ENCODE measurements at regions not wholly inside any gene's neighbourhood (a gene's known extent, or its start where the extent isn't known, plus 50 kb on each side); places are given as distances from the start of the nearest gene placed in this dataset.

DNA sequence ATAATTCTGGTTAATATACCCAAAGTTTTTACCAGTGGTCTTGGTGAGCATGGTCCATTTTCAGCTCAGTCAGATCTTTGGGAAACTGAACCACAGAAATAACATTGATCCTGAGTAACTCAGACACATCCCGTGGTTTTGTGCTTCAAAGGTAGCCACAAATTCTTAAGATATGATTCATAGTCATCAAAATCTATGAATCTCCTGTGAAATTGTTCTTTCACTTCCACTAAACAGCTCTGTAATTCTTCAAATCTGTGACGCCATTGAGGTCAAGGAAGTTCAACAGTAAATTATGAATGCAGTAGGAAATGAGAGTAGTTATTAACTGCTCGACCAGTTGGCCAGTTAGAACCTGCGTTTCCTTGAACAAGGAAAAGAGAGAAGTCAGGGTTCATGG lies 147.3 kb downstream of the IRS1 start:
- no peak for DNase-seq

DNA sequence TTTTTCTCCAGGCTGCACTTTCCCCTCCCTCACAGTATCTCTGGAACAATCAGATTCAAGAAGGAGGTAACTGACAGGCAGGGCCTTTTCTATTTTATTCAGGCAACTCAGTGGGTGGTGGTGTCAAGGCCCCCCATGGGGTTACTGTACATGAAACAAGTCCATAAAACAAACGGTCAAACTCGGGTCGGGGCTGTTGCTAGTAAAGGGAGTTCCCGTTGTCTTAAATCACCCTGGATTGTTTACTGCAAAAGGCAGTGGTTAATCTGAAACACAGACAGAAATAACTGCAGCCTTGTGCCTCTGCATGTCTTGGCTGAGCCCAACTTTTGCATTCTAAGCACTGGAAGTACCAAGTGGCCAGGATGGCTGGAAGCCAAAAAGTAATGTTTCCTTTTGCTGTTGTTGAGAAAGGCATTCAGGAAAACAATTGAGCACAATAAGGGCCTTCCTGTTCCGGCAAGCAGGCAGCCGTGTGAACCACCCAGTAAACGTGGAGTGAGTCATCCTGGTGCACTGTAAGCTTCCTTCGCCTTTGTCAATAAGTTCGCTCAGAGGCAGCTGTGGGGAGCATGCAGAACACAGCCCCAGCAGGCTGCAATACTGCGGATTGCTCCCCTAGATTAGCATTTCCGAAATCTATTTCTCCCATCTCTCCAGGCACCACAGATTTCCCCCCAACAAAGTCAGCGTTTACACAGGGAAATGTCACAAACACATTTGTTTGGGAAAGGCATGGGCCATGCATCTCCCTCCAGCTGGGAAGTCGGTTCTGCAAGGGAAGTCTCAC lies 149.6 kb downstream of the IRS1 start:
- no peak for DNase-seq

DNA sequence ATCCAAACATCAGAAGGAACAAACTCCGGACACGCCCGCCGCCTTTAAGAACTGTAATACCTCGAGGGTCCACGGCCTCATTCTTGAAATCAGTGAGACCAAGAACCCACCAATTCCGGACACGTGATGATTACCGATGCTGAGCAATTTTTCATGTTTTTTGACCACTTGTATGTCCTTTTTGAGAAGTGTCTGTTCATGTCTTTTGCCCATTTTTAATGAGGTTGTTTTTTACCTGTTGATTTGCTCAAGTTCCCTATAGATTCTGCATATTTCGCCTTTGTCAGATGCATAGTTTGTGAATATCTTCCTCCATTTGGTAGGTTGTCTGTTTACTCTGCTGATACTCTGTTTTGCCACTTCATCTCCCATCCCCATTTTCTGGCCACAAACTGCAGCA lies 150.4 kb downstream of the IRS1 start:
- no peak for DNase-seq

DNA sequence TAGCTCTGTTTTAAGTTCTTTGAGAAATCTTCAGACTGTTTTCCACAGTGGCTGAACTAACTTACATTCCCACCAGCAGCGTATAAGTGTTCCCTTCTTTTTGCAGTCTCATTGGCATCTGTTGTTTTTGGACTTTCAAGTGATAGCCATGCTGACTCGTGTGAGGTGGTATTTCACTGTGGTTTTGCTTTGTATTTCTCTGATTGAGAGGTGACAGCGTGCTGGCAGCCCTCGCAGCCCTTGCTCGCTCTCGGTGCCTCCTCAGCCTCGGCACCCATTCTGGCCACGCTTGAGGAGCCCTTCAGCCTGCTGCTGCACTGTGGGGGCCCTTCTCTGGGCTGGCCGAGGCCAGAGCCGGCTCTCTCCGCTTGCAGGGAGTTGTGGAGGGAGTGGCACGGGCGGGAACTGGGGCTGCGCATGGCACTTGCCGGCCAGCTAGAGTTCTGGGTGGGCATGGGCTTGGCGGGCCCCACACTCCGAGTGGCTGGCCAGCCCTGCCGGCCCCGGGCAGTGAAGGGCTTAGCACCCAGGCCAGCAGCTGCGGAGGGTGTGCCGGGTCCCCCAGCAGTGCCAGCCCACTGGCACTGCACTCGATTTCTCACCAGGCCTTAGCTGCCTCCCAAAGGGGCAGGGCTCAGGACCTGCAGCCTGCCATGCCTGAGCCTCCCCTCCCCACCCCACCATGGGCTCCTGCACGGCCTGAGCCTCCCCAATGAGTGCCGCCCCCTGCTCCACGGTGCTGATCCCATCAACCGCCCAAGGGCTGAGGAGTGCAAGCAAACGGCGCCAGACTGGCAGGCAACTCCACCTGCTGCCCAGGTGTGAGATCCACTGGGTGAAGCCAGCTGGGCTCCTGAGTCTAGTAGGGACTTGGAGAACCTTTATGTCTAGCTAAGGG lies 151.8 kb downstream of the IRS1 start:
- no peak for DNase-seq

DNA sequence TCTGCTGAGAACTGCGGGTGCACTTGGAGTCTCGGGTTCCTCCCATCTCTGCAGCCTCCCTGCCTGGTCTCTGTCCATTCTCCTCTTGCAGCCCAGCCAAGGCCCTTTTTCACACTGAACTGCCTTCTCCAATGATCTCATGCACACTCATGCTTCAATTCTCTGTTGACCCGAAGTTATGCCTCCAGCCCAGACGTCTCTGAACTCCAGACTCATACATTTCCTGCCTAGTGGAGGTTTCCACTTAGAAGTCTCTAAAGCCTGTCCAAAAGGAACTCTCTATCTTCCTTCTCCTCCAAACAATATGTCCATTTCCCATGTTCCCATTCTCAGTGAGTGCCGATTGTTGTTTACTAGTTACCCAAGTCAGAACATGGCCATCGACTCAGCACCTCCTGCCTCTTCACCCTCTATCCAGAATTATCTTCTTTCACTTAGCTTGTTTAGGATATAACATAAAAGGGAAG lies 155.2 kb downstream of the IRS1 start:
- no peak for DNase-seq

DNA sequence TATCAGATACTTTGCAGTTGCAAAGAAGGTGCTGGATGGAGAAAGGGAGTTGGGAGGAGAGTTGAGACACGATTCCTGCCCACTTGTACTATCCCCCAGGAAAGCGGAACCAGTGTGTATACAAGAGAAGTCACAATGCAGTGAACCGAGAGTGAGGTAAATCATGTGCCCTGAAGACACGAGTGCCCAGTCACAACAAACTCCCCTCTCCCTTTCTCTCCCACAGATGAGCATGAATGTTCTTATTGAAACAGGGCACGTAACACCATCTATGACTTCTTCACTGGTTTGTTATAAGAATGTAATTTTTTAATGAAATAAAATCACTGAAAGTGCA lies 155.7 kb downstream of the IRS1 start:
- DNase-seq: no peak

DNA sequence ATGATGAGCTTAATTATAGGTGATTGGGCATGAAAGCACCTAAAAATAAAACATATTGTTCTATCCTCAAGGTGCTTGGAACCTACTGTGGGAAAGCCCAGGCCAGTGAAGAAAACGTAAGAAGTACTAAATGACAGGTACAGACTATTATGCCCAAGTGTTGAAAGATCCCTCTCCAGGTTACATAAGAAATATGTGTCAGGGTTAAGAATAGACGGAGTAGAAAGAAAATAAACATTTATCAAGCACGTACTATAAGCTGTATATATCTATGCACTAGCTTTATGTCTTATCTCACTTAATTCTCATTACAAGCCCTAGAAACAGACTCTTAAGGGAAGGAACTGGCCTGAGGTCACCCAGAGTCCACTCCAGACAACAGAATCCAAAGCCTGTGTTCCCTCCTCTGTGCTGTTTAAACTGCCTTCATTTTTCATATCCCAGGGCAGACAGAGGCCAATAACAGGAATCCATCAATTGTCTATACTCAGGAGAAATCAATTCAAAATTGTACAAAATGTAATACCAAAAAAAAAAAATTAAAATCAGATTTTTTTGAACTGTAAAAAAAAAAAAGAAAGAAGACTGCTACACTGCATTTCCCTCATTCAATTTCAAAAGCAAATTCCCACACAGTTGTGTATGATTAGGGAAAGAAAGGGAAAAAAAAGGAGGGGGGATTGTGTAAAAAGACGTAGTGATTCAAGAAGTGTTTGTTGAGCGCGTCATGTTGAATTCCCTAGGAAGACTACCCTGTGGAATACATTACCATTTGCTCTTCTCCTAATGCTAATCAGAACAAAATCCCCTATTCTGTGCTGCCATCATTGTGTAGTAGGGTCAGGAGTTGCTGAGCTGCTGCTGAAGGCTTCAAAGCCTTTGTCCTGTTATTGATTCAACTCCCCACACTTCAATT lies 156.3 kb downstream of the IRS1 start:
- no peak for DNase-seq

DNA sequence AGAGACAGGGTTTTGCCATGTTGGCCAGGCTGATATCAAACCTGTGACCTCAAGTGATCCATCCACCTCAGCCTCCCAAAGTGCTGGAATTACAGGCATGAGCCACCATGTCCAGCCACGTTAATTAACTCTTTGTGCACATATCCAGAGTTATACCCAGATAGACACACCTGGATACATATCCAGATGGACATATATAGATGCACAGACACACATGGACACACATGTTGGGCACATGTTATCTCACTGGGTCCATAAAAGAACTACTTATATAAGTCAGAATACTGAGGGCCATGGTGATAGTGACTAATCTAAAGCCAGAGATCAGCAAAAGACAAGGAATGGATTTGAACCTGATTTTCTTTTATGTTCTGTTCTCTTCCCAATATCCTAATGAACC lies 158.6 kb downstream of the IRS1 start:
- no peak for DNase-seq

DNA sequence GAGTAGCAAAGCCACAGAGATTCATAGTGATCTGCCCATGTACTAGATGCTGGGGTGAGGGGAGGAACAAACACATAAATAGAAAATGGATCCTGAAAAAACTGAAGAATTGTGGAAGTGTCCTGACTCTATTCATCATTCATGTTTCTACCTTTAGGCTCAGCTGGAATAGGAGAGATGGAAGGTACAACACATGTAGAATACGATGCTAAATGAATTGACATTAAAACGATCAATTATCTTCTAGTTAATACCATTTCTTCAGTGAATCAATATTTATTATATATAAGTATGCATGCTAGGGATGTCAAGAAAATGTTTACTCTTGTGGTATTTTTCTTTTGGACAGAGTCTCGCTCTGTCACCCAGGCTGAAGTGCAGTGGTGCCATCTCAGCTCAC lies 159.1 kb downstream of the IRS1 start:
- DNase-seq: no peak

DNA sequence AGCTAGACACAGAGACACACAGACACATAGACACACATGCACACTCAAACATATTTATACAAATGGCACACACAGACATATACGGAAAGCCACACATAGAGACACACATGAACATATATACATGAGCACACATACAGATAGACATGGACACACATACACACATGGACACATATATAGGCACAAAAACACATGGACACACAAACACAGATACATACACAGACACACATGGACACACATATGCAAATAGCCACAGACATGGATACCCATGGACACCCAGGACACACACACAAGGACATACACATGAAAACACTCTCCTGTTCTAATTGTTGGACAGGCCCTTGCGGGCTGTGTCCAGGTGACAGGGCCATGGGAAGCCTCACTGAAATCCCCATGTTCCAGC lies 160.1 kb downstream of the IRS1 start:
- no peak for DNase-seq

DNA sequence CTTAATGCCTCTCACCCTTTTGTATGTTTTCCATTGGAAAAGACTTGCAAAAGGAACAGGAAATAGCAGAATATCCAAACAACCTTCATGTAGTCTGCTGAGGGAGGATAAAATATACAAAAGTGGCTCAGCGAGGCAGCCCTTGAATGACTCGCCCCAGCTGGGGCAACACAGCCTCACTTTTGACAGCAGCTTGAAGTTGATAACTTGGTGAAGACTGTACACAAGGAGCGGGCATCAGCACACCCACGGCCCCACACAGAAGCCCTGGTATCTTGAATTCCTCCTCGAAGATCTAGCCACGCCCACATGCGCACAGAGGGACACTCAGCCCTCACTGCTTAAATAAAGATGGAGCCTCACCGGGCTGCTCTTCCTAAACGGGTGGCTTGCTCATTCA lies 161.0 kb downstream of the IRS1 start:
- no peak for DNase-seq

DNA sequence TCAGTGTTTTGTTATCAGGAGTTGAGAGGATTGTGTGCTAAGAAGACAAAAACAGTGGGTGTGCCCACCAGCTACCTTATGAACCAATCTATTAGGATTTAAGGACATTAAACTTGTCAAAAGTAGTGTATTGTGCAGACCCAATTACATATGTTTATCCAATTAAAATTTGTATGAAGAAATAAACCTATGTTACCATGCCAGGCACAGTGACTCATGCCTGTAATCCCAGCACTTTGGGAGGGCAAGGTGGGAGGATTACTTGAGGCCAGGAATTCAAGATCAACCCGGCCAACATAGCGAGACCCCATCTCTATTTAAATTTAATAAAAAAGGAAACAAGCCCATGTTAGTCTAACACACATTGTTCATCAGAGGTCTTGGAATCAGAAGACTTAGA lies 162.2 kb downstream of the IRS1 start:
- DNase-seq: no peak

DNA sequence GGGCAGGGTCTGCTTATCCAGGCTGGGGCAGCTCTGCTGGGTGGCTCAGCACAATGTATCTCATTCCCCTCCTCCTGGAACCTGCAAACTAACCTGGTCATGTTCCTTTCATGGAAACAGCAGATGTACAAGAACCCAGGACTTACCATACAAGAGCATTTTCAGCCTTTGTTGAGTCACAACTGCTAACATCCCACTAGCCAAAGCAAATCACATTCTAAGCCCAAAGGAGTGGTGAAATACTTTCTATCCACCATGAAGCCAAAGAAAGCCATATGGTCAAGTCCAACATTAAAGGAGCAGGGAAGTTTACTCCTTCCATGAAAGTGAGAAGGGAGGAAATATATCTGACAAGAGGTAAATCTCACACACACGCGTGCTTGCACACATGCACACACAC lies 163.0 kb downstream of the IRS1 start:
- no peak for DNase-seq

DNA sequence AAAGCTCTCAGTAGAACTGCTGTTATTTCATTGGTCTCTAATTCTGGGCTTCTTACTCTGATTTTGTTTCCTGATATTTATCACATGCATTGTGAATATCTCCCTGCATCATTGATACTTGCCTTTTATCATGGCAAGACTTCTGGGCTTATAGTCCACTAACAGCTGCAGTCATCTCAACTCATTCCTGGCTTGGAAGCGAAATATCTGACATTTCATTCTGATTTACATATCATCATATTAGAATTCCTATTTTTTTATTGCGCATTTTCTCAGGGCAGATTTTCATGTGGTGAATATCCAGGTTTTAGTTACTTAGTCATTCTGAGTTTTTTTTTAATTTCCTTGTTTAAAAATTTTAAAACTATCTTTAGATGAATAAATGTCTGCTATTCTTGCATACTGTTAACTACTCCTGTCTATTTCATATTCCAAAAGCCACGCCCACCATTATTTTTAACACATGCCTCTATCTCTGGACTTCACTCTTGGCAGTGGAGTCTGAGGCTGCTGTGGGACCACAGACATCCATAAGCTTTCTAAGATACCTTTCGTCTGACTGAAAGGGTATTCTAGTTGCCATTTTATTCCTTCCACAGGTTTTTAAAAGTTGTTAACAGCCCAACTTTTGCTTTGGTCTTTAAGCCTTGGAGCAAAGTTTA lies 164.5 kb downstream of the IRS1 start:
- DNase-seq: no peak

DNA sequence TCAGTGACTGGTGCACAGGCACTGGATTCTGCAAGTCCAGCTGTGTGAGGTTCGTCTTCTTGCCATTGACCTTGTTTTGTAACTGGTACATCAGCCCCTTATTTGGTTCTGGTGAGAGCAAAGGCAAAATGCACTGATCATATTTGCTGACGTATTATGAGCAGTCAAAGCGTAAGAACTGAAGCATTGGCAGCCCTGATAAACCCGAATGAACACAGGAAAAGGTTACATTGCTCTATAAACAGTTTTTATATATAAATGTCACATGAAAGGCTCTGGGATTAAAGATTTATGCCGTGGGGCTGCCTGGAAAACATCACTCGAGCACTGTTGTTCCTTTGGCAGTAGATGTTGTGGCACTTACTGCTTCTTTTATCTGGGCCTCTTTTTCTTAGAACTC lies 167.9 kb downstream of the IRS1 start:
- no peak for DNase-seq

DNA sequence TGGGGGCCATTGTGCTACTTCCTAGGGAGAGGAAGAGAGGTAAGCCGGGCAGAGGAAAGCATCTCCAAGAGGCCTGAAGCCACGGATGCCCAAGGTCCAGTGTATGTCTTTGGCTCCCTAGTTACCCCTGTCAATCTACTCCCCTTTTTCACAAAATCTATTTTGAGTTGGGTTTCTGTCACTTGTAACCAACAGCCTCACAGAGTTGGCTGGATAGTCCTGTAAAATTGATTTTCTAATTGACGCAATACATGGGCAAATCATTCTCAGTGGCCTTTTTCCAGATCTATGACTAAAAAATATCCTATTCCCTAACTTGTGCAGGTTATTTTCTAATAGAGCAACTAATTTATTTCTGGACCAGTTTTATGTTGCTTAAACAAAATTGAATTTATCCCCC lies 168.4 kb downstream of the IRS1 start:
- DNase-seq: no peak

DNA sequence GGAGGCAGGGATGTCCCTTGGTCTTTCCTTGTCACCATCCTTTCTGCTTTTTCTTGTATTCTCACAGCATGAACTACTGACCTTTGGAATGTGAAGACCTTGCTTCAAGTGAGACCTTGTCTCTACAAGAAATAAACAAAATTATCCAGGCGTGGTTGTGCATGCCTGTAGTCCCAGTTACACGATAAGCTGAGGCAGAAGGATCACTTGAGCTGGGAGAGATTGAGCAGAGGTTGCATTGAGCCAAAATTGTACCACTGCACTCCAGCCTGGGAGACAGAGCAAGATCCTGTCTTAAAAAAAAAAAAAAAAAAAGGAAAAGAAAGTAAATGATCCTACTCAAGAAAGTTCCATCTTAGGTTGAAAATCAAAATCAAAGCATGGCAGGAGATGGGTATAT lies 173.7 kb downstream of the IRS1 start:
- no peak for DNase-seq

DNA sequence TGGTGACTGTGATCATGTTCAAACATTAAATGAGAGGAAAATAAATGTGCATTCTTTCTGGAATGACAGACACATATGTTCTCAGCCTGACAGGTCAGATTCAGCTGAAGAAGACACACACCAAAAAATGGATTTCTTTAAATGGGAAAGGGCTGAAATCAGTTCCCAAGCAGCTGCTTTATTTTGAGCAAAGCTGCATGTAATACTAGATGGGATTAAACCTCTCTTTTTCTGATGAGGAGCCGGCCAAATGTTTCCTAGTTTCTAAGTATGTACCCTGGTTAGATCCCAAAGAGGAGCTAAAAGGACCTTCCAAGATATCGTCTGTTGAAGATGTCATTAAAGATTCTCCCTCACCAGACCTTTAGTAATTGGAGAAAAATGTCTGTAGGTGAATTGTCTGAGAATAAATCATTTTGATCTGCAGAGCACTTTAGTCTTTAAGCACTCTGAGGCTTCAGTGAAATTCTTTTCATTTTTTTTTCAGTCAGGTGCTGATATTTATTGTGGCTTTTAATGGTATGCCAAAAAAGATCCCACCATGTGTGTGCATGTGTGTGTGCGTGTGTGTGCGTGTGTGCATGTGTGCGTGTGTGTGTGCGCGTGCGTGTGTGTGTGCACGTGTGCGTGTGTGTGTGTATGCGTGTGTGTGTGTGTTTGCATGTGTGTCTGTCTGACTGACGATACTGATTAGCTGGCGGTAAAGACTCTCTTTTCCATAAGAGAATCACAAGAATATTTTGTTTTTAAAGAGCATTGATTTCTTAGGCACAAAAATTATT lies 175.8 kb downstream of the IRS1 start:
- no peak for DNase-seq

DNA sequence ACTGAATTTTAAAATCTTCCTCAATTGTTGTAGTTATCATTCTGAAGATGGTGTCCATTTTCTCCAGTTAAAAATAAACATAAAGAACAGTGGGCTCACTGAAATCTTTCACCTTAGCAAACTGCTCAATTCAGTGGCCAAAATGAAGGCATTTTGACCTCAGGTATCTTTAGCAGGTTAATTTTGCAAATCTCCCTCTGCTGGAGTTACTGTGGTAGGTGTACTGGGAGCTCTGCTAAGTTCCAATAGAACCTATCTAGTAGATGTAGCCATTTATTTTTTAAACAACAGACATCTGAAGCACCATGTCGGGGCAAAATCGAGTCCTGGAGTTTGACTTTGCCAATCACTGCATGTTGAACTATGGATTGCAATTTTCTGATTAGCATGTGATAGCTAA lies 177.1 kb downstream of the IRS1 start:
- DNase-seq: no peak

DNA sequence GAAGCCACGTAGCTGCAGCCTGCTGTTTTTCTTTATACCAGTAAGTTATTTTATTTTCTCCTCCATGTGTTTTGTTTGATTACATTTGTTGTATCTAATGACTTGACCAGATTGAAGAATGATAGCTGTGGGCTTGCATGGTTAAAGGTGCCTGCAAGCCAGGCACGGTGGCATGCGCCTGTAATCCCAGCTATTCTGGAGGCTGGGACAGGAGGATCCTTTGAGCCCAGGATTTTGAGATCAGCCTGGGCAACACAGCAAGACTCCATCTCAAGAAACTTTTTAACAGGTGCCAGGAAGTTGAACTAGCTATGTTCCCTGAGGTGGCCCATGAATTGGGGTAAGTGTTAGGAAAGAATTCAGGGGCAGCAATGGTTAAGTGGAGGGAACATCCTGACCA lies 179.4 kb downstream of the IRS1 start:
- no peak for DNase-seq

DNA sequence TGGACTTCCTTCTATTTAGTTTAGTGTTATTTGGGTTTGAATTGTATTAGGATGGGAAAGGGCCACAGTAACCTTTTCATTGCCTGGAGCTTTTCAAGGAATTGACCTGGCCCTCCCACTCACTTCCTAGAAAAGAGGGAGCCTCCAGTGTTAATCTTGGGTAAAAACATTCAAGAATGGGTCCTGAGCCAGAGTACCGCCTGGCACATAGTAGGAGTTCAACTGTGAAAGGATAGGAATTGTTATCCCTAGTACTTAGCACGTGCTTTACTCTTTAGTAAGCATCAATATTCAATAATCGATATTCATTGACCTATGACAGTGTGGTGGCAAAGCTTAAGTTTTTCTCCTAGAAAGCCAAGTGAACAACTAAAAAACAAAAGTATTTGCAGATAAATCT lies 179.9 kb downstream of the IRS1 start:
- DNase-seq: no peak
